ENCODE measurements at regions not wholly inside any gene's neighbourhood (a gene's known extent, or its start where the extent isn't known, plus 50 kb on each side); places are given as distances from the start of the nearest gene placed in this dataset.
A peak's percentile ranks its signal among the peaks of the same experiment; 100 is the strongest.

DNA sequence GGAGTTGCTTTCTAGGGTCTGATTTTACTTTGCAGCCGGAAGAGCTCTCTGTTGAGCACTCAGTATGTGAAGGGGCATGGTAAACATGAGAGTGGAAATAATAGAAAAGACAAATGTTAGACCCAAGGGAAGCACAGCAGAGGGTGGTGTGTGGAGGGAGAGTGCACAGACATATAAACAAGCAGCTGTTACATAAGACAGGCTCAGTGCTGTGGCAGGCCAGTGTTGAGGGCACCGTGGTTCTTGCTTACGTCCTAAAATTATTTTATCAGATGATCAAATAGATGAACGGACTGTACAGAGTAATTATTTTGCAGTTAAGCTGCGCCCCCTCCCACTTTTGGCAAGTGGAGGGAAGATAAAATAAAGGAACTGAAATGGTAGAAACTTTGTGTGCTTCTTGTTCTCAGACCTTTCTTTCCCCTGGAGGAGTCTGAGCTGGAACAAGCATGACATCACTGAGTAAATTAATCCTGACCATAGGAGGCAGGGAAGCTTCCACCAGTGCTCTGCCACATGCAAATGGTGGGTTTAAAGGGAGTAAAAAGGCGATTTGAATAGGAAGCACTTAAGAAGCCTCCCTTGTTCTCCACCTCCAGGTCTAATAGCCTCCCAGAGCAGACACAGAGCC is 205.6 kb downstream of the IL20RB start:
- TF ChIP-seq, protein P1, sequence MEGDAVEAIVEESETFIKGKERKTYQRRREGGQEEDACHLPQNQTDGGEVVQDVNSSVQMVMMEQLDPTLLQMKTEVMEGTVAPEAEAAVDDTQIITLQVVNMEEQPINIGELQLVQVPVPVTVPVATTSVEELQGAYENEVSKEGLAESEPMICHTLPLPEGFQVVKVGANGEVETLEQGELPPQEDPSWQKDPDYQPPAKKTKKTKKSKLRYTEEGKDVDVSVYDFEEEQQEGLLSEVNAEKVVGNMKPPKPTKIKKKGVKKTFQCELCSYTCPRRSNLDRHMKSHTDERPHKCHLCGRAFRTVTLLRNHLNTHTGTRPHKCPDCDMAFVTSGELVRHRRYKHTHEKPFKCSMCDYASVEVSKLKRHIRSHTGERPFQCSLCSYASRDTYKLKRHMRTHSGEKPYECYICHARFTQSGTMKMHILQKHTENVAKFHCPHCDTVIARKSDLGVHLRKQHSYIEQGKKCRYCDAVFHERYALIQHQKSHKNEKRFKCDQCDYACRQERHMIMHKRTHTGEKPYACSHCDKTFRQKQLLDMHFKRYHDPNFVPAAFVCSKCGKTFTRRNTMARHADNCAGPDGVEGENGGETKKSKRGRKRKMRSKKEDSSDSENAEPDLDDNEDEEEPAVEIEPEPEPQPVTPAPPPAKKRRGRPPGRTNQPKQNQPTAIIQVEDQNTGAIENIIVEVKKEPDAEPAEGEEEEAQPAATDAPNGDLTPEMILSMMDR (IDR thresholded peaks at IDR 0.05) = no peak
- no peak for TF ChIP-seq POLR2A (IDR thresholded peaks at IDR 0.05)
- no peak for TF ChIP-seq EP300 (IDR thresholded peaks at IDR 0.05)
- no peak for TF ChIP-seq POLR2AphosphoS5 (IDR thresholded peaks at IDR 0.05)
- Histone ChIP-seq H3K4me1 (peaks cover 0 to 24% (median 3%) of the 10 kb centered on the region in 3 donors), H3K4me3 (no peak overlapping the region), H3K27ac (peak overlapping the region in 3 of 4 donors; percentile 29 to 69 (median 58)), H3K27me3 (no peaks in the 10 kb centered on the region), H3K36me3 (no peaks in the 10 kb centered on the region), H3K9me3 (no peaks in the 10 kb centered on the region)
- ATAC-seq = peak; percentile 58
- WGBS, 2 donors (ENCODE audit: low coverage in 1 of 2) = 20 to 24% methylated on average over 6 of the region's 6 CpGs

DNA sequence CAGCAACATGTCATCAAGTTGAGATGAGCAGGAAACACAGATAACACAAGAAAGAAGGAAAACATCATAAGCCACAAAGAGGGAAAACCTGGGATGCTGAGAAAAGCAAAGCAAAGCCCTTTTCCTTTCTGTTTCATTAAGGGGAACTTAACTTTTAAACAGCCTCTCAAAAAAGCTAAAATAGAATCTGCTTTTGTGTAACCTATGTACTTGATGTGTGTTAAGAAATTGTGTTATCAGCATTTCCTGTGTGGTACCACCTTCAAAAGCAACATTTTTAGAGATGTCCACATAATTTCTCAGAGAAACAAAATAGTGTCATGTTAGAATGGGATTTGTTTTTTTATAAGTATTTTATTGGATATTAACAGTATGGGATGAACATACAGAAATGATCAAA is 206.2 kb downstream of the IL20RB start:
- Histone ChIP-seq H3K36me3 (no peaks in the 10 kb centered on the region), H3K9me3 (no peaks in the 10 kb centered on the region), H3K27ac (peak overlapping the region in 3 of 4 donors; percentile 29 to 69 (median 58)), H3K4me1 (peaks cover 0 to 24% (median 3%) of the 10 kb centered on the region in 3 donors), H3K4me3 (no peak overlapping the region), H3K27me3 (no peaks in the 10 kb centered on the region)
- no peak for TF ChIP-seq POLR2A (IDR thresholded peaks at IDR 0.05)
- TF ChIP-seq, protein P1 (IDR thresholded peaks at IDR 0.05) = no peak
- no peak for TF ChIP-seq EP300 (IDR thresholded peaks at IDR 0.05)
- ATAC-seq = no peak

DNA sequence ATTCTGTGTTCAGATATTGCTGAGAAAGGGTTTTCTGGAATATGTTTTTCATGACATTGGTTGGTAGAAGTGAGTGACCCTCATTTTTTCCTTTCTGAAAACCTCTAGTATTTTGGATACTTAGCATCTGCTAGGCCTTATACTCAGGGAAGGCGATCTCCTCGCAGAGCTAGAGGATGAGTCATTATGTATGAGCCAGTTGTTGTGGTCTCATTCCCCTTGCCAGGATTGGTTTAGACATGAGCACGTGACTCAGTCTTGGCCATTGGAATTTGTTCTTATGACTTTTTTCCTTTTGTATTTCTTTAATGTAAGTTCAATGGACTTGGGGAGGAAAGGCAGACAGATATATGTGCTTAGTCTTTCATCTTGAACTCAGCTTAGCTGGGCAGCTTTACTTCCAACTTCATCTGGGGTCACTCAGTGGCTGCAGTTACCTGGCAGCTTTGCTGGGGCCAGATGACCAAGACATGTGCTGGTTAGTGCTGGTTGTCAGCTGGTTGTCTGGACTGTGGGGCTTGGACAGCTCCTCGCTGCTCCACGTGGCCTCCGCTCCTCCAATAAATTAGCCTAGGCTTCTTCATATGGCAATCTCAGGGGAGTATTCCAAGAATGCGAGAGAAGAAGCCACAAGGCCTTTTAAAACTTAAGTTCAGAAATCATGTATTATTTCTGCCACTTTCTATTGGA is 207.5 kb downstream of the IL20RB start:
- Histone ChIP-seq H3K4me3 (no peak overlapping the region), H3K27me3 (no peaks in the 10 kb centered on the region), H3K36me3 (no peaks in the 10 kb centered on the region), H3K4me1 (peaks cover 0 to 24% (median 3%) of the 10 kb centered on the region in 3 donors), H3K9me3 (no peaks in the 10 kb centered on the region), H3K27ac (no peak overlapping the region)
- ATAC-seq = no peak
- TF ChIP-seq, protein P1 (IDR thresholded peaks at IDR 0.05) = no peak
- WGBS, 2 donors (ENCODE audit: low coverage in 1 of 2) = 88 to 91% methylated on average over 5 to 6 of the region's 7 CpGs

DNA sequence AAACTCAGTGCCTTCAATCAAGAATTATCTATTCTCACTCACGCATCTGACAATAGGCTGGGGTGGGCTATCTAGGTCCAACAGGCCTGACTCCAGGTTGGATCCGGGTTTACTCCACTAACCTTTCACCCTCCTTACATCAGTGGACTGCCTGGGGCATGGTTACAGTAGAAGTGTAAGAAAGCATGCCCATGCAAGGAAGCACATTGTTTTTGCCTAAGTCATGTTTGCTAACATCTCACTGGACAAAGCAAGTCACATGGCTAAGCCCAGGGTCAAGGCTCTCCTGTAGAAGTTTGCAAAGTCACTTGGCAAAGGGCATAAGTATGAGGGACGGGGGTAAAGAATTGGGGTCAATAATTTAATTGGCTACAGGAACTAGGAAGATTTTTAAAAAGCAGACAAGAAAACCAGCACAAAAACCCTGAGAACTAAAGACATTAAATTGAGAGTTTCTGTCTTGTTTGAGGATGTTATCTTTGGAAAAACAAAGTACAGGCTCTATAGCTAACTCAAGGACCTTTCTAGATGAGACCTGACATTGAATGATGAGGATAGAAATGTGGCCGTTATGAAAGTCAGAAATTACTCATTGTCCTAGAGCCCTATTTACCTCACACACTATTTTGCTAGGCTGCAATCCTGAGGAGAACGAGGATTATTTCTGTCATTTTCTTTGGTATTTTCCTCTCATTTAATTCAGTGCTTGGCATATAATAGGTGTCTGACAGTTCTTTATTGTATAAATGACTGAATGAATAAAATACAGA is 214.2 kb downstream of the IL20RB start:
- no peak overlapping the region for H3K4me3 ChIP-seq
- H3K27ac ChIP-seq = no peak overlapping the region
- no peaks in the 10 kb centered on the region for H3K9me3 ChIP-seq
- H3K27me3 ChIP-seq = no peaks in the 10 kb centered on the region
- TF ChIP-seq, protein P1 (IDR thresholded peaks at IDR 0.05) = no peak
- no peak for TF ChIP-seq POLR2A (IDR thresholded peaks at IDR 0.05)
- no peak for TF ChIP-seq EP300 (IDR thresholded peaks at IDR 0.05)
- TF ChIP-seq POLR2AphosphoS5 (IDR thresholded peaks at IDR 0.05) = no peak
- no peak for ATAC-seq
- H3K36me3 ChIP-seq = no peaks in the 10 kb centered on the region
- 63 to 66% methylated on average over 4 to 5 of the region's 5 CpGs for WGBS, 2 donors (ENCODE audit: low coverage in 1 of 2)
- no peaks in the 10 kb centered on the region for H3K4me1 ChIP-seq

Data from gastroesophageal sphincter (tissue), 4 donors.